HG02884 (cell line): ENCODE measurements at regions not wholly inside any gene's neighbourhood (a gene's known extent, or its start where the extent isn't known, plus 50 kb on each side); places are given as distances from the start of the nearest gene placed in this dataset.
"Not testable (repeated sequence)": the region's sequence is repeated elsewhere in the genome, so short reads cannot be mapped to it uniquely, and the experiment has no call there.

ENCODE experiments used
- ATAC-seq: cut with Tn5 transposase; IDR thresholded peaks from one replicate; pipeline ENCODE4 v1.9.1; 2021; ENCODE audit warnings: mild to moderate bottlenecking, moderate library complexity; ENCODE audit not compliant: unreplicated experiment

- peak; percentile 30 for ATAC-seq
Observed at GRCh38 chr9:22170556-22170955, 161.5 kb upstream of the CDKN2B start.

DNA sequence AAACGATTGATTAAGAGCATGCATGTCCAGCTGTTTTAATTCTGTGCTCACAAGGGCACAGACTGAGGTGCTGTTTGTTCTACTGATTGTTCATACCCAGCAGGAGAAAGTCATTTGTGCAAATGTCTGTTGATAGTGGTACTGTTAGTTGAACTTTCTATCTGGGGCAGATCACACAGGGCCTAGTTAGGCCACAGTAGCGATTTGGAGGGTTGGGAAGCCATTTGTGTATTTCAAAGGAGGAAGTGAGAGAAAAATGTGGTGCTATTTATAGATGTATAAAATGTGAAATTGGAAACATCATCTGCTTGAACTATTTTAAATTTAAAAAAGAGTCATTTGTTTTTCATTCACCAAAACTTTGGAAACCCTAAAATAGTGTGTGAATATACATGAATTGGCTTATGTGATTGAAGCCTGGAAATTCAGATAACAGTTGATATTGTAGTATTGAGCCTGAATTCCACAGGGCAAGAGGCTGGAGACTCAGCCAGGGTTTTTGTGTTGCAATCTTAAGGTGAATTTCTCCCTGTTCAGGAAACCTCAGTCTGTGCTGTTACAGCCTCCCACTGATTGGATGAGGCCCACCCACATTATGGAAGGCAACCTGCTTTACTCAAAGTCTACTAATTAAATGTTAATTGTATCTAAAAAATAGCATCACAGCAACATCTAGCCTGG, 162.0 kb upstream of the CDKN2B start:
- ATAC-seq: peak; percentile 59

DNA sequence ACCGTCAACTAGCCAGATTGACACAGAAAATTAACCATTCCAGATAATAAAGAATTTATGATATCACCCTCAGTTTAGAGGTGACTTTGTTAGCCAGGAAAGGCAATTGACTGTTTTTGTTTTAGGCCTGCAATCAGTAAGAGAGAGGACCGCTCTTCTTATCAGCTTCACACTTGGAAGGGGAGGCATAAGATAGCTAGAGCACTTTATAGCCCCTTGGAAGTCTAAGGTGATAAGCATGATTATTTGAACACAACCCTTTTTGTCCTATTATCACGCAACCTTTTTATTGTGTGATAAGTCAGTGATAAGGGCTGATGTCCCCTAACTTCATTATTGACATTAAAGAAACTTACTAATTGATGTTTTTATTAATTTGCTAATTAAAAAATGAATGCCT, 162.6 kb upstream of the CDKN2B start:
- ATAC-seq: no peak

- ATAC-seq: no peak
Observed at GRCh38 chr9:22173908-22174307, 164.8 kb upstream of the CDKN2B start.

- peak; percentile 74 for ATAC-seq
Observed at GRCh38 chr9:22175972-22176545, 167.0 kb upstream of the CDKN2B start.

DNA sequence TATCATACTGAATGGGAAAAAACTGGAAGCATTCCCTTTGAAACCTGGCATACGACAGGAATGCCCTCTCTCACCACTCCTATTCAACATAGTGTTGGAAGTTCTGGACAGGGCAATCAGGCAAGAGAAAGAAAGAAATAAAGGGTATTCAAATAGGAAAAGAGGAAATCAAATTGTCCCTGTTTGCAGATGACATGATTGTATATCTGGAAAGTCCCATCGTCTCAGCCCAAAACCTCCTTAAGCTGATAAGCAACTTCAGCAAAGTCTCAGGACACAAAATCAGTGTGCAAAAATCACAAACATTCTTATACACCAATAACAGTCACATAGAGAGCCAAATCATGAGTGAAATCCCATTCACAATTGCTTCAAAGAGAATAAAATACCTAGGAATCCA, 171.9 kb upstream of the CDKN2B start:
- not testable (repeated sequence) for ATAC-seq

DNA sequence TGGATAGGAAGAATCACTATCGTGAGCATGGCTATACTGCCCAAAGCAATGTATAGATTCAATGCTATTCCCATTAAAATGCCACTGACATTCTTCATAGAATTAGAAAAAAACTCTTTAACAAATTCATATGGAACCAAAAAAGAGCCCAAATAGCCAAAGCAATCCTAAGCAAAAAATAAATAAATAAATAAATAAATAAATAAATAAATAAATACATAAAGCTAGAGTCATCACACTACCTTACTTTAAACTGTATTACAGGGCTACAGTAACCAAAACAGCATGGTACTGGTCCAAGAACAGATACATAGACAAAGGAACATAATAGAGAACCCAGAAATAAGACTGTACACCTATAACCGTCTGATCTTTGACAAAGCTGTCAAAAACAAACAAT, 180.4 kb upstream of the CDKN2B start:
- no peak for ATAC-seq

GRCh38 chr9:22197000-22197399, 187.9 kb upstream of the CDKN2B start:
- peak; percentile 100 for ATAC-seq

DNA sequence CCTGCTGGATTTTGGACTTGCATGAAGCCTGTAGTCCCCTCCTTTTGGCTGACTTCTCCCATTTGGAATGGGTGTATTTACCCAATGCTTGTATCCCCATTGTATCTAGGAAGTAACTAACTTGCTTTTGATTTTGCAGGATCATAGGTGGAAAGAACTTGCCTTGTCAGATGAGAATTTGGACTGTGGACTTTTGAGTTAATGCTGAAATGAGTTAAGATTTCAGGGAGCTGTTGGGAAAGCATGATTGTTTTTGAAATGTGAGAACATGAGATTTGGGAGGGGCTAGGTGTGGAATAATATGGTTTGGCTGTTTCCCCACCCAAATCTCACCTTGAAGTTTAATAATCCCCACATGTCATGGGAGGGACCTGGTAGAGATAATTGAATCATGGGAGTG, 189.6 kb upstream of the CDKN2B start:
- ATAC-seq: no peak

DNA sequence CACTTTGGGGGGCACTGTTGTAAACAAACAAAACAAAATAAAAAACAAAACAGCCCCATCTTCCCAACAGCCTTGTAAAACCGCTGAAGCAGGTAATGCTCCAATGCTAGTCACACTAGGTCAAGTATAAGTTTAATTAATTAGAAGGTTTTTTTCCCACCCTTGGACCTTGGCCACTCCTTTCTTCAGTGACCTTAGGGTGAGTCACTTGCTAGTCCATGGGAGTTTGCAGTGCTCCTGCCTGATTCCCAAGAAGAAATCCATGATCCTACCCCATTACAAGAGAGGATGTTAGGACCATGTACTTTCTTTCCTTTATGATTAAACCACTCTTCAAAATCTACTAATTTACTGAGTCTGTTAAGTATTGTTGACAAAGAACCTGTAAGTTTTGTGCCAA, 192.2 kb upstream of the CDKN2B start:
- no peak for ATAC-seq

DNA sequence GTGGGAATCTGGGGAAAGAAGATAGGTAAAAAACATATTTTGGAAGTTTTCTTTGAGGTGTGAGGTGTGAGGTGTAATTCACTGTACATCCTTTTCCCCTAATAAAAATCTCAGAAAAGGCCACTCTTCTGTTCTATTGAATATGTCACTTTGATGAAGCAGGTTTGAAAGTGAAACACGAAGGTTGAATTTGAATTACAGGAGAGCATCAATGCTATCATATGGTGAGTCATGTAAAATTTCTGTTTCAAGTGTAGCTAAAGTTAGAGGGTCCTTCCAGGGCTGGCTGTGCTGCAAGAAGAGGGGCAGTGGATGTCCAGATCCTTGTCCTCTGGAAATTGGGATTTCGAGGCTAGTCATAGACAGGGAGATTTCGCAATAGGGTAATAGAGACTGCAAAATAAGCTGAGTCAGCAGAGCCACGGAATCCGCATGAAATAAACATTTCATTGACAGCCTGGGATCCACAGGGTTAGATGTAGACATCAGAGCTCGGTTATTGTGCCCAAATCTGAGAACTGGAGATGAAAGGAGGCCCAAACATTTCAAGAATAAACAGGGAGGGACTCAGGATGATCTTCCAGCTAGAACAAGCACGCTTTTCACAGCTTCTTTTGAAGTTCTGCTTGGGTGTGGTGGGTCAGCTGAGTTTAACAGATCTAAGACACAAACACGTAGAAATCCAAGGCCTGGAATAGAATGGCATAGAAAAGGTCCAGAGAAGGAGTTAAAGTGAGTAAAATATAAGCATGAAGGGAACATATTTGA, 194.4 kb upstream of the CDKN2B start:
- ATAC-seq: no peak

DNA sequence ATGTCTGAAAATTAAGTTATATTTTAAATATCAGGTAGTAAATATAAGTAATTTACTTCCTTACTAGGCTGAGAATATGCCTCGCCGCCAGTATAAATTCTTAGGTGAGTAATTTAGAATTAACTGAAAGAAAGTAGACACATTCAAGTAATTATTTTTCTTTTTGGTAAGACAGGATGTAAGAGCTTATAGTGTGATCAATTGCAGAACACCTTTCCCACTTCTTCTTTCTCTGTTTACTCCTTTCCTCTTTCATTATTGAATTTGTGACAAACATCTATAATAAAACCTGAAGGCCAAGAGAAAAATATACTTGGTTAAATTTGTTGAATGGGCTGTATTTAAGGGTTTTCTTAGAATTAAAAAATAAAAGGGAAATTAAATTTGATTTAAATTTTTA, 195.1 kb upstream of the CDKN2B start:
- ATAC-seq: no peak

DNA sequence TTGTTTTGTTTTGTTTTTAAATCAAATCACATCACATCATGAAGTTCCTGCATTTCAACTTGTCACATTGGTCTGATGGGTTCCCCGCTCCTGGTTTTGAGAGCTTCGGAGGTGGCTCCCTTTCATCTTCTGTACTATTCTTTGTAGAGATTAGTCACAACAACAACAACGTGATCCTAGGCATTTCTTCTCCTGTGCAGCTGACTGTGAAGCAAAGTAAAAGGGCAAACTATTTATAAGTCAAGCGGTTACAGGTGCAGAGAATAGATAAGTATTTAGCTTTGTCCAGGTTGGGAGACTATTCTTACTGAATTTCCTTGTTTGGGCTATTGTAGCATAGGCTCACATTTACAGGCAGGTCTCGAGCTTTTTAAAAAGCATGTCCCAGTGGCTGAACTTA, 197.7 kb upstream of the CDKN2B start:
- ATAC-seq: no peak

GRCh38 chr9:22208846-22209585, 199.9 kb upstream of the CDKN2B start:
- no peak for ATAC-seq

DNA sequence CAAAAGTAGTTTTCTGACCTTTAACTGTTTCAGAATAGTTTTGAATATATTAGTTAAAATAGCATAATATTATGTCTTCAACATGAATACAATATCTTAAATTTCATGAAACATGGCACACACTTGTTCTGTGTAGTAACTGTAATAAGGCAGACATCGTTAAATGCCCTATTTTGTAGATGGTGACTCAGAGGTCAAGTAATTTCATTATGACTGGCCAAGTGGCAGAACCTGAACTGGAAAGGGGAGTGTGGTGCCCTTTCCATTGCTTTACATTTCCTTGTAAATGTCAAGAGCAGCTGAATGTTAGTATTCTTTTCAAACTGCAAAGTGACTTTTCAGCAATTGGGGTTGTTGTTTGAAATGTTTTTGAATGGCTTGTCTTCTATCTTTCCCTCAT, 201.2 kb upstream of the CDKN2B start:
- no peak for ATAC-seq

- ATAC-seq: no peak
Observed at GRCh38 chr9:22210936-22211335, 201.8 kb upstream of the CDKN2B start.

GRCh38 chr9:22211588-22212360, 202.7 kb upstream of the CDKN2B start:
- no peak for ATAC-seq

GRCh38 chr9:22214021-22214420, 204.9 kb upstream of the CDKN2B start:
- no peak for ATAC-seq

DNA sequence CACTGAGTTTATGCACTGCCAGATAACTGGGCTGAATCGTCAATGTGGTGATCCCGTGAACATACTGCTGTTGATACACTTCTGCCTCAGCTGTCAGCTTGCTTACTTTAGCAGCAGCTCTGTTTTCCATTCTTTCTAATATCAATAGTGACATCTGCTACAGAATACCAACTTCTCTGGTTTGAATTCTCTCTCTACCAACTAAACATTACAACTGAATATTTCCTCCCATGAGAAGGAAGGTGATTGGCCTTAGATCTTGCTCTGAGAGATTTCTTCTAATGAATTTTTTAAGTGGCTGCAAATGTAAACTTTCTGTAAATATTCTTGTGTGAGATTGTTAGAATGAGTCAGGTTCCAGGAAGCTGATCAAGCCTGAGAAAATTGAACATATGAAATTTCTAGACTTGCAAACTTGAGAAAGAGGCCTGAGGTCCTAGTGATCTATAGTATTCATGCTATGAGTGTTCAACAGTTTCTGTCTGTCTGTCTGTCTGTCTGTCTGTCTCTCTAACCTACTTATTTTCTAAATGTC, 205.5 kb upstream of the CDKN2B start:
- no peak for ATAC-seq

GRCh38 chr9:22215521-22215920, 206.4 kb upstream of the CDKN2B start:
- no peak for ATAC-seq
